H9 (cell line): ENCODE measurements at regions not wholly inside any gene's neighbourhood (a gene's known extent, or its start where the extent isn't known, plus 50 kb on each side); places are given as distances from the start of the nearest gene placed in this dataset.

Experiments
- DNase-seq: peaks from one replicate; pipeline ENCODE4 v3.0.0-alpha.2; 2017
- H2AFZ ChIP-seq: one replicate; pipeline ENCODE4 v1.6.1; 2013; ENCODE audit warnings: mild to moderate bottlenecking, low read length, control low read depth, moderate library complexity
- H2AK5ac ChIP-seq: 2 replicates; pipeline ENCODE4 v1.6.1; 2013; ENCODE audit warnings: low read length, control low read depth, mixed read lengths; ENCODE audit not compliant: insufficient read length
- H2BK120ac ChIP-seq: one replicate; pipeline ENCODE4 v1.6.1; 2013; ENCODE audit warnings: low read depth, mild to moderate bottlenecking, low read length, control low read depth, inconsistent platforms; ENCODE audit not compliant: poor library complexity, severe bottlenecking
- H2BK12ac ChIP-seq: 2 replicates; pipeline ENCODE4 v1.6.1; 2013; ENCODE audit warnings: low read length, control low read depth, mixed read lengths, low read depth; ENCODE audit not compliant: insufficient read length
- H2BK15ac ChIP-seq: 2 replicates; pipeline ENCODE4 v1.6.1; 2013; ENCODE audit warnings: low read depth, low read length, control low read depth
- H2BK20ac ChIP-seq: one replicate; pipeline ENCODE4 v1.6.1; 2013; ENCODE audit warnings: low read depth, mild to moderate bottlenecking, low read length, control low read depth, inconsistent platforms; ENCODE audit not compliant: poor library complexity, severe bottlenecking
- H2BK5ac ChIP-seq: 2 replicates; pipeline ENCODE4 v1.6.1; 2013; ENCODE audit warnings: low read length, control low read depth, mixed read lengths; ENCODE audit not compliant: insufficient read length
- H3K14ac ChIP-seq: 2 replicates; pipeline ENCODE4 v1.6.1; 2013; ENCODE audit warnings: low read length, control low read depth; ENCODE audit not compliant: insufficient read depth
- H3K18ac ChIP-seq: 2 replicates; pipeline ENCODE4 v1.6.1; 2013; ENCODE audit warnings: low read depth, mild to moderate bottlenecking, mixed read lengths, low read length, control low read depth; ENCODE audit not compliant: insufficient read length
- H3K23ac ChIP-seq: 2 replicates; pipeline ENCODE4 v1.6.1; 2013; ENCODE audit warnings: low read length, control low read depth, mixed read lengths, low read depth; ENCODE audit not compliant: insufficient read length
- H3K23me2 ChIP-seq: 2 replicates; pipeline ENCODE4 v1.6.1; 2013; ENCODE audit warnings: low read depth, mild to moderate bottlenecking, mixed read lengths, low read length, control low read depth; ENCODE audit not compliant: insufficient read length, poor library complexity, severe bottlenecking
- H3K27ac ChIP-seq: 2 replicates; pipeline ENCODE4 v1.5.1; 2013; ENCODE audit warnings: low read length, control low read depth, mixed read lengths, low read depth; ENCODE audit not compliant: insufficient read length
- H3K27me3 ChIP-seq: 2 replicates; pipeline ENCODE4 v1.6.1; 2013; ENCODE audit warnings: low read length, control low read depth, inconsistent platforms; ENCODE audit not compliant: insufficient read depth
- H3K4ac ChIP-seq: 2 replicates; pipeline ENCODE4 v1.6.1; 2013; ENCODE audit warnings: low read depth, mild to moderate bottlenecking, control low read depth, inconsistent platforms, low read length, moderate library complexity
- H3K4me1 ChIP-seq: 2 replicates; pipeline ENCODE4 v1.6.1; 2013; ENCODE audit warnings: low read length, control low read depth, inconsistent platforms; ENCODE audit not compliant: insufficient read depth
- H3K4me2 ChIP-seq: 2 replicates; pipeline ENCODE4 v1.6.1; 2013; ENCODE audit warnings: low read length, control low read depth, mixed read lengths; ENCODE audit not compliant: insufficient read length, insufficient read depth
- H3K56ac ChIP-seq: 2 replicates; pipeline ENCODE4 v1.6.1; 2013; ENCODE audit warnings: low read depth, mild to moderate bottlenecking, mixed read lengths, low read length, control low read depth; ENCODE audit not compliant: insufficient read length
- H3K79me1 ChIP-seq: 2 replicates; pipeline ENCODE4 v1.6.1; 2013; ENCODE audit warnings: low read depth, mild to moderate bottlenecking, moderate library complexity, low read length, control low read depth, inconsistent platforms; ENCODE audit not compliant: insufficient read depth, poor library complexity, severe bottlenecking
- H3K79me2 ChIP-seq: 2 replicates; pipeline ENCODE4 v1.6.1; 2013; ENCODE audit warnings: low read length, control low read depth, inconsistent platforms; ENCODE audit not compliant: insufficient read depth
- H3K9ac ChIP-seq: 2 replicates; pipeline ENCODE4 v1.6.1; 2013; ENCODE audit warnings: low read length, control low read depth, mixed read lengths; ENCODE audit not compliant: insufficient read length; ENCODE audit errors: extremely low read depth
- H3K9me3 ChIP-seq: one replicate; pipeline ENCODE4 v1.6.1; 2013; ENCODE audit warnings: low read depth, low read length, inconsistent platforms; ENCODE audit not compliant: control insufficient read depth
- H3T11ph ChIP-seq: one replicate; pipeline ENCODE4 v1.6.1; 2013; ENCODE audit warnings: mild to moderate bottlenecking, low read length, control low read depth, inconsistent platforms
- H4K20me1 ChIP-seq: one replicate; pipeline ENCODE4 v1.6.1; 2013; ENCODE audit not compliant: control insufficient read depth, insufficient read length, insufficient read depth
- H4K5ac ChIP-seq: 2 replicates; pipeline ENCODE4 v1.6.1; 2013; ENCODE audit warnings: low read depth, mild to moderate bottlenecking, mixed read lengths, low read length, control low read depth; ENCODE audit not compliant: insufficient read length
- H4K8ac ChIP-seq: replicated peaks from 2 replicates; pipeline ENCODE4 v1.6.1; 2013; ENCODE audit warnings: low read length, control low read depth, mixed read lengths, low read depth; ENCODE audit not compliant: insufficient read length
- H4K91ac ChIP-seq: 2 replicates; pipeline ENCODE4 v1.6.1; 2013; ENCODE audit warnings: low read depth, mild to moderate bottlenecking, moderate library complexity, mixed read lengths, low read length, control low read depth; ENCODE audit not compliant: insufficient read length
- H3K27ac Mint-ChIP-seq, 3 experiments: 2 replicates in 2 of 3; 3 replicates in 1 of 3; pipeline ENCODE4 v1.8.0; 2020 to 2021; ENCODE audit warnings: mixed read lengths in 3 of 3, mild to moderate bottlenecking in 1 of 3, moderate library complexity in 1 of 3
- H3K27me3 Mint-ChIP-seq: 2 replicates; pipeline ENCODE4 v1.8.0; 2021; ENCODE audit warnings: low read depth, mild to moderate bottlenecking, moderate library complexity, mixed read lengths
- H3K36me3 Mint-ChIP-seq, 3 experiments: 2 replicates in 2 of 3; 3 replicates in 1 of 3; pipeline ENCODE4 v1.8.0; 2020 to 2021; ENCODE audit warnings: low read depth in 3 of 3, mixed read lengths in 3 of 3; ENCODE audit not compliant: insufficient read depth in 1 of 3
- H3K4me1 Mint-ChIP-seq, 2 experiments: 2 replicates each; pipeline ENCODE4 v1.8.0; 2020; ENCODE audit warnings: mixed read lengths in 2 of 2
- H3K4me3 Mint-ChIP-seq, 2 experiments: 2 replicates in 1 of 2; 3 replicates in 1 of 2; pipeline ENCODE4 v1.8.0; 2020 to 2021; ENCODE audit warnings: mild to moderate bottlenecking in 2 of 2, mixed read lengths in 2 of 2, moderate library complexity in 1 of 2
- H3K9me3 Mint-ChIP-seq, 2 experiments: 2 replicates in 1 of 2; 3 replicates in 1 of 2; pipeline ENCODE4 v1.8.0; 2020; ENCODE audit warnings: mild to moderate bottlenecking in 2 of 2, mixed read lengths in 2 of 2, moderate library complexity in 1 of 2
- CTCF ChIP-seq: fragments of 200-600 bp; sonication (generic); conservative IDR thresholded peaks from 3 replicates; pipeline ENCODE4 v1.8.0; 2021; ENCODE audit warnings: antibody characterized with exemption, mild to moderate bottlenecking
- WGBS: extraction: QIAGEN DNeasy Blood & Tissue Kit; methylation state at CpG from one replicate; pipeline ENCODE4 v1.1.7; 2013; ENCODE audit warnings: missing lambda C conversion rate, low lambda C conversion rate, mixed read lengths; ENCODE audit not compliant: insufficient read length; ENCODE audit errors: extremely low coverage; 5-methylcytosine and 5-hydroxymethylcytosine counted together

GRCh38 chr16:55391760-55392375, 67.9 kb downstream of the IRX6 start:
- Histone ChIP-seq H3K9ac (no peak overlapping the region), H4K8ac (no peak overlapping the region), H4K20me1 (no peaks in the 10 kb centered on the region), H3T11ph (no peak overlapping the region), H3K27ac (no peak overlapping the region), H3K9me3 (no peaks in the 10 kb centered on the region), H3K23ac (no peak overlapping the region), H3K79me1 (no peaks in the 10 kb centered on the region), H4K91ac (no peak overlapping the region), H2AFZ (no peak overlapping the region), H2BK120ac (no peak overlapping the region), H3K4me1 (peaks cover 10% of the 10 kb centered on the region; the same call in 1 of the 2 replicates), H2BK5ac (no peak overlapping the region), H3K18ac (no peak overlapping the region), H2BK12ac (no peak overlapping the region), H3K4me2 (no peak overlapping the region), H3K56ac (no peak overlapping the region), H2BK15ac (no peak overlapping the region), H3K4ac (no peak overlapping the region), H4K5ac (no peak overlapping the region), H2AK5ac (no peak overlapping the region), H3K14ac (no peak overlapping the region), H3K27me3 (no peaks in the 10 kb centered on the region), H3K79me2 (no peaks in the 10 kb centered on the region), H2BK20ac (no peak overlapping the region), H3K23me2 (no peaks in the 10 kb centered on the region)
- no CpG with 5 or more reads among the region's 2 CpGs for WGBS
- Mint-ChIP-seq H3K4me3 (no peak overlapping the region), H3K36me3 (no peaks in the 10 kb centered on the region), H3K27me3 (no peaks in the 10 kb centered on the region), H3K9me3 (no peaks in the 10 kb centered on the region; a peak in 1 of 5 replicates), H3K27ac (no peak overlapping the region), H3K4me1 (peaks cover 37 to 38% of the 10 kb centered on the region in 2 experiments)
- no peak for DNase-seq
- TF ChIP-seq CTCF: no peak
